Aorta (tissue), 5 donors: ENCODE measurements at regions not wholly inside any gene's neighbourhood (a gene's known extent, or its start where the extent isn't known, plus 50 kb on each side); places are given as distances from the start of the nearest gene placed in this dataset.

ENCODE experiments used
- ATAC-seq: fragments of 200-7000 bp; cut with Tn5 transposase; one replicate; pipeline ENCODE4 v1.9.1; 2022; ENCODE audit warnings: moderate library complexity; ENCODE audit not compliant: low FRiP score
- DNase-seq, 2 donors: peaks; one replicate each; pipeline ENCODE4 v3.0.0-alpha.2; 2020
- H3K27ac ChIP-seq, 2 donors: one replicate each; pipeline ENCODE4 v1.5.1; 2013; ENCODE audit warnings: low read length in 2 of 2, mild to moderate bottlenecking in 2 of 2, moderate library complexity in 2 of 2, control low read depth in 1 of 2, inconsistent platforms in 1 of 2, low read depth in 1 of 2
- H3K27me3 ChIP-seq, 2 donors: one replicate each; pipeline ENCODE4 v1.6.1; 2013; ENCODE audit warnings: control low read depth in 1 of 2, low read length in 1 of 2, mild to moderate bottlenecking in 1 of 2, moderate library complexity in 1 of 2; ENCODE audit not compliant: insufficient read depth in 2 of 2, control insufficient read depth in 1 of 2
- H3K36me3 ChIP-seq, 2 donors: one replicate each; pipeline ENCODE4 v1.6.1; 2013; ENCODE audit warnings: control low read depth in 1 of 2, low read length in 1 of 2, mild to moderate bottlenecking in 1 of 2; ENCODE audit not compliant: insufficient read depth in 2 of 2, control insufficient read depth in 1 of 2
- H3K4me1 ChIP-seq, 2 donors: one replicate each; pipeline ENCODE4 v1.6.1; 2013; ENCODE audit warnings: low read length in 2 of 2, control low read depth in 1 of 2, mild to moderate bottlenecking in 1 of 2, moderate library complexity in 1 of 2; ENCODE audit not compliant: insufficient read depth in 2 of 2, control insufficient read depth in 1 of 2
- H3K4me3 ChIP-seq, 2 donors: one replicate each; pipeline ENCODE4 v1.5.1; 2013; ENCODE audit warnings: low read length in 2 of 2, control low read depth in 1 of 2, mild to moderate bottlenecking in 1 of 2
- H3K9me3 ChIP-seq: one replicate; pipeline ENCODE4 v1.6.1; 2013; ENCODE audit warnings: mild to moderate bottlenecking, low read length; ENCODE audit not compliant: control insufficient read depth
- WGBS, 2 donors: extraction: QIAGEN DNeasy Blood & Tissue Kit; methylation state at CpG; one replicate each; pipeline ENCODE4 v1.1.7; 2013; 5-methylcytosine and 5-hydroxymethylcytosine counted together
- intact Hi-C, 2 donors: fragments of 100-400 bp; cut with DNase I; formaldehyde crosslinking; loops; one replicate each; pipeline versions ENCODE4 v1.14.2 to v1.15.0; 2022
- donor health status: healthy with polysubstance abuse.
- donor health status: Bipolar disorder and iron deficiency.
- donor health status: DM: no; HTN: no; CAD: no.
- donor health status: DM: no; HTN: no; CAD: no.
- donor health status: DM: yes; HTN: yes; CAD: no.

- no peak for ATAC-seq
These were observed 172.8 kb upstream of the PMEPA1 start for GRCh38 chr20:57882451-57883161.

DNA sequence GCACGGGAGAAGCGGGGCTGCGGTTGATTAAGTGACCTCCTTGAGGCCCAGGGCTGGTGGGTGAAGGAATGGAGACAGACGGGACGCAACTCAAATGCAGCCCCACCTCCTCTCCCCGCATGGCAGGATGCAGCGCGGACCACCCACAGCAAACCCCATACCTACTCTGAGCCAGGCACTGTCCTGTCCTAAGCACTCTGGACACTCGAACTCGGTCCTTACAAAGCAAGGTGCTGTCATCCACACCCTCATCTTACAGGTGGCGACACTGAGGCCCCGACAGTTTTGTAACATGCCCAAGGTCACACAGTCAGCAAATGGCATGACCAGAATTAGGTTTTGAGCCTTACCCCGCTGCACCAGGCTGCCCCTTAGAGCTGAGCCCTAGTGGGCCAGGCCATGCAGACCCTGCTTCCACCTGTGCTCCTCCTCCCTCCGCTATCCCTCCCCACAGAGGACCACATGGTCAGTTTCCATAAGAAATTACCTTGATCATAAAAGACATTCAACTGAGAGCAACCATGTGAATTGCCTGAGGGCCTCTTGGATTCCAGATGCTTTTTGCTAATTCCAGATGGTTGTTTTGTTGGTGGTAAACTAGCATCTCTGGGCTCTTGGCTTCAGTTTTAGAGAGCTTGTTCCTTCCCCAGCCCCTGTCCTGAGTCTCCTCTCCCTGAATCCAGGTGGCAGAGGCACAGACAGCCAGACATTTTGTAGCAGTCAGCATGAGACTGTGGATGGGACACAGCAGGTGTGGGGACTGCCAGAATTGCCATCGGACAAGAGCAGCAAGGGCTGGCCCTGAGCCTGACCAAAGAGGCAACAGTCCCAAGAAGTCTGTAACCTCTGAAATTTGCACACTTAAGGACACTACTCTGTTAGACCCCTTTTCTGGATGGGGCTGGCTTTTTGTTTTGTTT is 171.9 kb upstream of the PMEPA1 start:
- 91% methylated on average over 15 of the region's 15 CpGs for WGBS, 2 donors
- intact Hi-C loops = loop anchor here in 1 of 2 donors (5.0 kb wide), 1 partner anchor 229 kb away; no protein-coding TSS in a partner anchor

More at GRCh38 chr20:57882451-57883161, 172.8 kb upstream of the PMEPA1 start:
- Histone ChIP-seq H3K9me3 (no peaks in the 10 kb centered on the region), H3K4me1 (peaks cover 0 to 4% of the 10 kb centered on the region in 2 donors), H3K27me3 (no peaks in the 10 kb centered on the region), H3K4me3 (no peak overlapping the region), H3K36me3 (no peaks in the 10 kb centered on the region), H3K27ac (no peak overlapping the region)
- peak in 1 of 2 donors; percentile 53 for DNase-seq
- intact Hi-C loops = loop anchor here in 1 of 2 donors (5.0 kb wide), 1 partner anchor 230 kb away; no protein-coding TSS in a partner anchor
- WGBS, 2 donors = 88% methylated on average over 16 of the region's 16 CpGs

DNA sequence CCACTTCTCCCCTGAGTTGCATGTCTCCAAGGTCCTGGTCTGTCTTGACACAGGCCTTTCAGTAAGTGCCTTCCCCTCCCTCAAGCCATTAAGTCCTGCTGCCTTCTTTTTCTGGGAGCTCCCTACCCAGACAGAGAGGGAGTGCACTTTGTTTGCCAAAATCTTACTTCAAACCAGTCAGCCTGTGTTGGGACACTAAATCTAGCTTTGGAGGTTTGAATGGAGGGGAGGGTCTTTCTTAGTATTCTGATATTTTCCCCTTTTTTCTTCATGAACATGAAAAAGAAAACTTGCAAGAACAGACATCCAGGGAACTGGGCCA is 170.7 kb upstream of the PMEPA1 start:
- intact Hi-C loops = loop anchor here in 1 of 2 donors (5.0 kb wide), 1 partner anchor 228 kb away; no protein-coding TSS in a partner anchor
- Histone ChIP-seq H3K4me1 (peaks cover 0 to 4% of the 10 kb centered on the region in 2 donors), H3K27ac (no peak overlapping the region), H3K27me3 (no peaks in the 10 kb centered on the region), H3K36me3 (no peaks in the 10 kb centered on the region), H3K4me3 (no peak overlapping the region), H3K9me3 (no peaks in the 10 kb centered on the region)
- ATAC-seq (peak; percentile 24), DNase-seq (no peak)

More for the DNA sequence above, 171.9 kb upstream of the PMEPA1 start:
- Histone ChIP-seq H3K9me3 (no peaks in the 10 kb centered on the region), H3K4me1 (peaks cover 0 to 4% of the 10 kb centered on the region in 2 donors), H3K36me3 (no peaks in the 10 kb centered on the region), H3K27me3 (no peaks in the 10 kb centered on the region), H3K27ac (no peak overlapping the region), H3K4me3 (no peak overlapping the region)
- DNase-seq = peak in 1 of 2 donors; percentile 30
- ATAC-seq = no peak

DNA sequence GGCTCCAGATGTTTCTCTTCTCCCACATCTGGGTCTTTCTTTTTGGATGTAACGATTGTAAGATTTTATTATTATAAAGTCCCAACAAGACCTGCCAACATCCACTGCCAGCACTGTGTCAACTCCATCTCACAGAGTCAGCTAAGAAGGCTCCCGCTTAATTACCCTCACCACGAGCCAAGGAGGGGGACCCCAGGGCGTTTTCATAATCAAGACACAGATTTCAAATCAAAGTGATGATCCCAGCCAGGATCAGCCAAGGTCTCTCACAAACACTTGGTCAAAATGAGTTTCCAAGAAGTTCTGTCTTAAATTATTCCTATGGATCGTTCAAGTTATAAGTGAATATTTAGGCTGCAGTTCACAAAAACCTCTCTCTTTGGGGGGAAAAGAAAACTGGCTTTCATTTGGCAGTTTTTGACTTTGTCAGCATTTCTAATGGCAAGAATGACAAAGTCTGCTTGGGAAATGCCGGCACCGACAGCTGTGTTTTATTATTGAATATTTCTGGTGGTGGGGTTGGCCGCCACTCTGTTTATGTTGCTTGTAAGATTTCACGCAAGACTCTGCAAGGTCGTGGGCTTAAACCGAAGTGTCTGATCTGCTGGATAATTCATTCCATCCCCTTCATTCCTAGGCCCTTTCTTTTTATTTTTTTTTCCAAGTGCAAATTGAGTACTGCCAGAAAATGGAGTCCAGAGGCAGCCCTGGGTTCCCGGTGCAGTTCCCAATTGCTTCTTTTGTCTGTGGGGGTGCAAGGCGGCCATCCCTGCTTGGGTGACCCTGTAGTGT is 170.2 kb upstream of the PMEPA1 start:
- H3K4me3 ChIP-seq = no peak overlapping the region
- H3K27me3 ChIP-seq = no peaks in the 10 kb centered on the region
- no peaks in the 10 kb centered on the region for H3K36me3 ChIP-seq
- H3K4me1 ChIP-seq = peaks cover 0 to 4% of the 10 kb centered on the region in 2 donors
- no peaks in the 10 kb centered on the region for H3K9me3 ChIP-seq
- ATAC-seq = peak; percentile 51
- intact Hi-C loops = loop anchor here in 1 of 2 donors (5.0 kb wide), 1 partner anchor 228 kb away; no protein-coding TSS in a partner anchor
- 4 to 7% methylated on average over 13 of the region's 13 CpGs for WGBS, 2 donors
- H3K27ac ChIP-seq = no peak overlapping the region
- DNase-seq = no peak

DNA sequence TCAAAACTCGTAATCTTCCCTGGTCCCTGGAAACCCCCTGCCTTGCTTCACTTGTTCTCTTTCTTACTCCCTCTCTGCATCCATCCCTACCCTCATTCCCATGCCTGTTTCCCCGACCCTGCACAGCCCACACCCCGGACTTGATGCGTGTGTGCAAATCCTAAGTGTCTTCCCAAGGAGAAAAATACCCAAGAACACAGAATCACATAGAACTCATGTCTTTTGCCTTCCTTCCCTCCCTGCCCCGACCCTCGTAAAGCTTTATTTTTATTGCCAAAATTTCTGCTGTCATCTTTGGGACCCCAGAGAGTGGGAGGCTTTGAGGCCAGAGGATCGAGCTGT is 169.6 kb upstream of the PMEPA1 start:
- Histone ChIP-seq H3K27me3 (no peaks in the 10 kb centered on the region), H3K9me3 (no peaks in the 10 kb centered on the region), H3K27ac (no peak overlapping the region), H3K36me3 (no peaks in the 10 kb centered on the region), H3K4me3 (no peak overlapping the region), H3K4me1 (peaks cover 0 to 4% of the 10 kb centered on the region in 2 donors)
- ATAC-seq = no peak
- intact Hi-C loops = no loop called here
- peak in 1 of 2 donors; percentile 19 for DNase-seq
- WGBS, 2 donors = 18 to 25% methylated on average over 7 of the region's 7 CpGs

DNA sequence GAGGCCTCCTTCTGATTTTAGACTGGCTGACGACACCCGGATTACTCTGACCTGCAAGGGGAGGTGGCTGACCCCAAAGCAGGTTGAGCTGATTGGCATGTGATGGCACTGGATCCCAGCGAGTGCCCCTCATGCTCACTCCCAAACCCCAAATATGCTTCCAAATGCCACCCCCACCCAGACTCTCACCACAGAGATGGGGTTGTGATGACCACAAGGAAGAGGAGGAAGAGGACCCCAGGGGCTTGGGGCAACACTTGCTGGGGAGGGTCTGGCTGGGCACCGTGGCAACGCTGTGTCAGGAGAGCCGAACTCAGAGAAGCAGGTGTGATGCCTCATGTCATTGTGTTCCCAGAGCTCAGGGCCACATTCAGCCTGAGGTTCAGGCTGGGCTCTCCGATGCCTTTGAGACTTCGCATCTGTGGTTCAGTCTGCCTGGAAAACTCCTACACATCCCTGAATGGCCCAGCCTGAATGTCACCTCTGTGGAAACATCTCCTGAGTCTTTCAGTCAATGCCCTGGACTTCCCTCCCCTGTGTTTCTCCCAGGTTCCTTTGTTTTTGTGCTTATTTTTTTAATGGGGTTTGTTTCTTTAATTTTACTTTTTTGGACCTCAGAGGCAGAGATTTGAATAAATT is 169.1 kb upstream of the PMEPA1 start:
- Histone ChIP-seq H3K36me3 (no peaks in the 10 kb centered on the region), H3K27me3 (no peaks in the 10 kb centered on the region), H3K4me1 (peaks cover 0 to 4% of the 10 kb centered on the region in 2 donors), H3K9me3 (no peaks in the 10 kb centered on the region), H3K4me3 (no peak overlapping the region), H3K27ac (no peak overlapping the region)
- intact Hi-C loops = no loop called here
- ATAC-seq = no peak
- DNase-seq = peak in 1 of 2 donors; percentile 53
- WGBS, 2 donors = 95 to 97% methylated on average over 8 of the region's 8 CpGs

DNA sequence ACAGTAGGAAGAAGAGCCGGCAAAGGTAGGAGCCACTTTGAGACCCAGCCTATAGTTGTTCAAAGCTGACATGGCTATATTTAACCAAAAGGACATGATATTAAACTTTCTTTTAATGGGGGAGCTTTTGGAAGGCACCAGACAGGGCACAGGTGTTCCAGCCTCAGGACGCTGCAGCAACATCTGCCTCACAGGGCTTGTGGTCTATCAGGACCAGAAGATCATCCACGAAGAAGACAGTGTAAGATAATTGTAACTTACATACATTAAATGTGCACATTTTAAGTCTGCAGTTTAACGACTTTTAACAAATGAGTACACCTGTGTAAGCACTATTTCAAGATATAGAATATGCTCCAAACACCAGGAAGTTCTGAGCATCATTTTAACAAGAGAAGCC is 168.2 kb upstream of the PMEPA1 start:
- Histone ChIP-seq H3K4me1 (peaks cover 0 to 4% of the 10 kb centered on the region in 2 donors), H3K27me3 (no peaks in the 10 kb centered on the region), H3K4me3 (no peak overlapping the region), H3K9me3 (no peaks in the 10 kb centered on the region), H3K36me3 (no peaks in the 10 kb centered on the region), H3K27ac (no peak overlapping the region)
- intact Hi-C loops = no loop called here
- WGBS, 2 donors = 80 to 86% methylated on average over 4 of the region's 4 CpGs
- no peak for DNase-seq
- ATAC-seq = no peak
